ENCODE measurements at regions not wholly inside any gene's neighbourhood (a gene's known extent, or its start where the extent isn't known, plus 50 kb on each side); places are given as distances from the start of the nearest gene placed in this dataset.

- Mint-ChIP-seq H3K4me3 (no peak overlapping the region), H3K9me3 (peaks cover 3 to 30% (median 12%) of the 10 kb centered on the region in 8 donors), H3K27ac (no peak overlapping the region), H3K4me1 (no peaks in the 10 kb centered on the region), H3K27me3 (no peaks in the 10 kb centered on the region), H3K36me3 (no peaks in the 10 kb centered on the region)
- Histone ChIP-seq H3K27ac (ENCODE audit: low read depth, low read length) (no peak overlapping the region), H3K36me3 (ENCODE audit: insufficient read depth, low read length) (no peaks in the 10 kb centered on the region), H3K9me3 (ENCODE audit: control insufficient read depth in 1 of 2, low read length in 2 of 2) (no peaks in the 10 kb centered on the region), H3K27me3 (ENCODE audit: insufficient read depth, low read length) (no peaks in the 10 kb centered on the region), H3K4me3 (ENCODE audit: low read length in 2 of 2) (no peak overlapping the region), H3K4me1 (ENCODE audit: insufficient read depth, low read length) (no peaks in the 10 kb centered on the region)
- ChIA-PET CTCF (ENCODE audit: partially characterized antibody) (no interaction called here), POLR2A (ENCODE audit: partially characterized antibody) (no interaction called here)
- intact Hi-C loops (cut with micrococcal nuclease) = no loop called here
- DNase-seq = no peak
Observed at GRCh38 chr1:163747261-163747660, 425.5 kb downstream of the NUF2 start.

- no peak for DNase-seq
- H3K36me3 Mint-ChIP-seq = no peaks in the 10 kb centered on the region
- Histone ChIP-seq H3K27me3 (ENCODE audit: insufficient read depth, low read length) (no peaks in the 10 kb centered on the region), H3K9me3 (ENCODE audit: control insufficient read depth in 1 of 2, low read length in 2 of 2) (no peaks in the 10 kb centered on the region), H3K4me1 (ENCODE audit: insufficient read depth, low read length) (no peaks in the 10 kb centered on the region), H3K36me3 (ENCODE audit: insufficient read depth, low read length) (no peaks in the 10 kb centered on the region), H3K4me3 (ENCODE audit: low read length in 2 of 2) (no peak overlapping the region), H3K27ac (ENCODE audit: low read depth, low read length) (no peak overlapping the region)
- H3K4me1 Mint-ChIP-seq = no peaks in the 10 kb centered on the region
- H3K4me3 Mint-ChIP-seq = no peak overlapping the region
- POLR2A ChIA-PET (ENCODE audit: partially characterized antibody) = no interaction called here
- intact Hi-C loops (cut with micrococcal nuclease) = no loop called here
- CTCF ChIA-PET (ENCODE audit: partially characterized antibody) = no interaction called here
- no peaks in the 10 kb centered on the region for H3K27me3 Mint-ChIP-seq
- peaks cover 3 to 25% (median 12%) of the 10 kb centered on the region in 8 donors for H3K9me3 Mint-ChIP-seq
- H3K27ac Mint-ChIP-seq = no peak overlapping the region
Observed at GRCh38 chr1:163747855-163748254, 426.1 kb downstream of the NUF2 start.

GRCh38 chr1:163758977-163759670 lies 437.4 kb downstream of the NUF2 start:
- Mint-ChIP-seq H3K27ac (no peak overlapping the region), H3K9me3 (peaks cover 8 to 18% (median 13%) of the 10 kb centered on the region in 8 donors), H3K4me1 (no peaks in the 10 kb centered on the region), H3K27me3 (no peaks in the 10 kb centered on the region), H3K4me3 (no peak overlapping the region), H3K36me3 (no peaks in the 10 kb centered on the region)
- intact Hi-C loops (cut with micrococcal nuclease) = no loop called here
- Histone ChIP-seq H3K4me3 (ENCODE audit: low read length in 2 of 2) (no peak overlapping the region), H3K36me3 (ENCODE audit: insufficient read depth, low read length) (no peaks in the 10 kb centered on the region), H3K4me1 (ENCODE audit: insufficient read depth, low read length) (no peaks in the 10 kb centered on the region), H3K9me3 (ENCODE audit: control insufficient read depth in 1 of 2, low read length in 2 of 2) (no peaks in the 10 kb centered on the region), H3K27ac (ENCODE audit: low read depth, low read length) (no peak overlapping the region), H3K27me3 (ENCODE audit: insufficient read depth, low read length) (no peaks in the 10 kb centered on the region)
- DNase-seq = no peak
- CTCF ChIA-PET (ENCODE audit: partially characterized antibody) = no interaction called here
- POLR2A ChIA-PET (ENCODE audit: partially characterized antibody) = no interaction called here

- H3K9me3 Mint-ChIP-seq = peaks cover 9 to 28% (median 13%) of the 10 kb centered on the region in 8 donors
- CTCF ChIA-PET (ENCODE audit: partially characterized antibody) = no interaction called here
- POLR2A ChIA-PET (ENCODE audit: partially characterized antibody) = no interaction called here
Observed at GRCh38 chr1:163761898-163762297, 440.1 kb downstream of the NUF2 start.

GRCh38 chr1:163766257-163766918 lies 444.6 kb downstream of the NUF2 start:
- no peak overlapping the region for H3K4me3 ChIP-seq (ENCODE audit: low read length in 2 of 2)
- CTCF ChIA-PET (ENCODE audit: partially characterized antibody) = no interaction called here
- Mint-ChIP-seq H3K27me3 (no peaks in the 10 kb centered on the region), H3K4me3 (no peak overlapping the region), H3K36me3 (no peaks in the 10 kb centered on the region), H3K27ac (no peak overlapping the region), H3K4me1 (no peaks in the 10 kb centered on the region), H3K9me3 (peaks cover 0 to 17% (median 6%) of the 10 kb centered on the region in 8 donors)
- no peaks in the 10 kb centered on the region for H3K27me3 ChIP-seq (ENCODE audit: insufficient read depth, low read length)
- DNase-seq = no peak
- H3K27ac ChIP-seq (ENCODE audit: low read depth, low read length) = no peak overlapping the region
- H3K36me3 ChIP-seq (ENCODE audit: insufficient read depth, low read length) = no peaks in the 10 kb centered on the region
- H3K9me3 ChIP-seq (ENCODE audit: control insufficient read depth in 1 of 2, low read length in 2 of 2) = no peaks in the 10 kb centered on the region
- H3K4me1 ChIP-seq (ENCODE audit: insufficient read depth, low read length) = no peaks in the 10 kb centered on the region
- POLR2A ChIA-PET (ENCODE audit: partially characterized antibody) = no interaction called here
- intact Hi-C loops (cut with micrococcal nuclease) = no loop called here

More at GRCh38 chr1:163761898-163762297, 440.1 kb downstream of the NUF2 start:
- Mint-ChIP-seq H3K27me3 (no peaks in the 10 kb centered on the region), H3K4me1 (no peaks in the 10 kb centered on the region), H3K36me3 (no peaks in the 10 kb centered on the region), H3K4me3 (no peak overlapping the region), H3K27ac (no peak overlapping the region)
- Histone ChIP-seq H3K36me3 (ENCODE audit: insufficient read depth, low read length) (no peaks in the 10 kb centered on the region), H3K4me3 (ENCODE audit: low read length in 2 of 2) (no peak overlapping the region), H3K27ac (ENCODE audit: low read depth, low read length) (no peak overlapping the region), H3K4me1 (ENCODE audit: insufficient read depth, low read length) (no peaks in the 10 kb centered on the region), H3K9me3 (ENCODE audit: control insufficient read depth in 1 of 2, low read length in 2 of 2) (no peaks in the 10 kb centered on the region), H3K27me3 (ENCODE audit: insufficient read depth, low read length) (no peaks in the 10 kb centered on the region)
- no peak for DNase-seq
- intact Hi-C loops (cut with micrococcal nuclease) = no loop called here

GRCh38 chr1:163768576-163768975 lies 446.8 kb downstream of the NUF2 start:
- DNase-seq = no peak
- Mint-ChIP-seq H3K36me3 (no peaks in the 10 kb centered on the region), H3K27me3 (no peaks in the 10 kb centered on the region), H3K4me1 (no peaks in the 10 kb centered on the region), H3K4me3 (no peak overlapping the region), H3K9me3 (peaks cover 0 to 13% (median 6%) of the 10 kb centered on the region in 8 donors), H3K27ac (no peak overlapping the region)
- intact Hi-C loops (cut with micrococcal nuclease) = no loop called here
- Histone ChIP-seq H3K27me3 (ENCODE audit: insufficient read depth, low read length) (no peaks in the 10 kb centered on the region), H3K9me3 (ENCODE audit: control insufficient read depth in 1 of 2, low read length in 2 of 2) (no peaks in the 10 kb centered on the region), H3K36me3 (ENCODE audit: insufficient read depth, low read length) (no peaks in the 10 kb centered on the region), H3K4me1 (ENCODE audit: insufficient read depth, low read length) (no peaks in the 10 kb centered on the region), H3K27ac (ENCODE audit: low read depth, low read length) (no peak overlapping the region), H3K4me3 (ENCODE audit: low read length in 2 of 2) (no peak overlapping the region)
- CTCF ChIA-PET (ENCODE audit: partially characterized antibody) = no interaction called here
- POLR2A ChIA-PET (ENCODE audit: partially characterized antibody) = no interaction called here

GRCh38 chr1:163770265-163770664 lies 448.5 kb downstream of the NUF2 start:
- Histone ChIP-seq H3K36me3 (ENCODE audit: insufficient read depth, low read length) (no peaks in the 10 kb centered on the region), H3K4me3 (ENCODE audit: low read length in 2 of 2) (no peak overlapping the region), H3K9me3 (ENCODE audit: control insufficient read depth in 1 of 2, low read length in 2 of 2) (no peaks in the 10 kb centered on the region), H3K27me3 (ENCODE audit: insufficient read depth, low read length) (no peaks in the 10 kb centered on the region), H3K4me1 (ENCODE audit: insufficient read depth, low read length) (no peaks in the 10 kb centered on the region), H3K27ac (ENCODE audit: low read depth, low read length) (no peak overlapping the region)
- ChIA-PET CTCF (ENCODE audit: partially characterized antibody) (no interaction called here), POLR2A (ENCODE audit: partially characterized antibody) (no interaction called here)
- Mint-ChIP-seq H3K27me3 (no peaks in the 10 kb centered on the region), H3K9me3 (peaks cover 0 to 15% (median 5%) of the 10 kb centered on the region in 8 donors), H3K36me3 (no peaks in the 10 kb centered on the region), H3K4me1 (no peaks in the 10 kb centered on the region), H3K27ac (no peak overlapping the region), H3K4me3 (no peak overlapping the region)
- intact Hi-C loops (cut with micrococcal nuclease) = no loop called here
- DNase-seq = no peak
